ENCODE measurements at regions not wholly inside any gene's neighbourhood (a gene's known extent, or its start where the extent isn't known, plus 50 kb on each side); places are given as distances from the start of the nearest gene placed in this dataset.

DNA sequence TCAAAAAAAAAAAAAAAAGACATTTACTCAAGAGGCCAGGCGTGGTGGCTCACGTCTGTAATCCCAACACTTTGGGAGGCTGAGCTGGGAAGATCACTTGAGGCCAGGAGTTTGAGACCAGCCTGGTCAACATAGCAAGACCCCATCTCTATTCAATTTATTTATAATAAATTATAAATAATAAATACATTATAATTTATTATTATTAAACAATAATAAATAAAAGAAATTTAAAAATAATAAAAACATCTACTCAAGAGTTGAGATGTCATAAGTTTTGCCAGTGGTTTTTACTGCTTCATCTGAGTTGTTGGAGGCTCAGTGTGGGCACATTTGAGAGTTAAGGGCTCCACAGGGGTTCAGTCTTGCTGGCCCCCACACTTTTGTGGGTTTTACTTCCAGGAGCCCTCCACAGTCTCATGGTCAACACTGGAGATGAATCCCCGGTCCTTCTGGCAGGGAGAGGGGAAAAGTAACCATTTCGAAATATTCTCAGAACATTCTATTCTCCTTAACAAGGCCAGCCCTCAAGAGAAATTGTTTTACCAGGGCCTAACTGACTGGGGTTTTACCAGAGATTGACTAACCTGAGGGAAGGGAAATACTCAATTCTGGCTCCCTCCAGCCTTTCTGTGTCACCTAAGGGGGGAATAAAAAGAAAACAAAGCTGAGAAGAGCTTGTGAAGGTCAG lies 51.6 kb upstream of the NCOA1 start:
- TF ChIP-seq EZH2 (IDR thresholded peaks at IDR 0.05) (no peak), ELF1 (IDR thresholded peaks at IDR 0.05; ENCODE audit: borderline replicate concordance, low read depth) (no peak), ZFX (IDR thresholded peaks at IDR 0.05) (no peak), SP1 (IDR thresholded peaks at IDR 0.05; ENCODE audit: low read depth) (no peak), TCF7L2 (IDR thresholded peaks at IDR 0.05; ENCODE audit: borderline replicate concordance, extremely low read depth, insufficient read depth, insufficient read length) (no peak), POLR2AphosphoS5 (IDR thresholded peaks at IDR 0.05; ENCODE audit: low read depth, low read length) (no peak), EZH2phosphoT487 (IDR thresholded peaks at IDR 0.05; ENCODE audit: borderline replicate concordance) (no peak), POLR2A (IDR thresholded peaks at IDR 0.05; ENCODE audit: borderline replicate concordance, extremely low read depth, insufficient read depth, insufficient read length) (no peak)
- TF ChIP-seq, protein P1, sequence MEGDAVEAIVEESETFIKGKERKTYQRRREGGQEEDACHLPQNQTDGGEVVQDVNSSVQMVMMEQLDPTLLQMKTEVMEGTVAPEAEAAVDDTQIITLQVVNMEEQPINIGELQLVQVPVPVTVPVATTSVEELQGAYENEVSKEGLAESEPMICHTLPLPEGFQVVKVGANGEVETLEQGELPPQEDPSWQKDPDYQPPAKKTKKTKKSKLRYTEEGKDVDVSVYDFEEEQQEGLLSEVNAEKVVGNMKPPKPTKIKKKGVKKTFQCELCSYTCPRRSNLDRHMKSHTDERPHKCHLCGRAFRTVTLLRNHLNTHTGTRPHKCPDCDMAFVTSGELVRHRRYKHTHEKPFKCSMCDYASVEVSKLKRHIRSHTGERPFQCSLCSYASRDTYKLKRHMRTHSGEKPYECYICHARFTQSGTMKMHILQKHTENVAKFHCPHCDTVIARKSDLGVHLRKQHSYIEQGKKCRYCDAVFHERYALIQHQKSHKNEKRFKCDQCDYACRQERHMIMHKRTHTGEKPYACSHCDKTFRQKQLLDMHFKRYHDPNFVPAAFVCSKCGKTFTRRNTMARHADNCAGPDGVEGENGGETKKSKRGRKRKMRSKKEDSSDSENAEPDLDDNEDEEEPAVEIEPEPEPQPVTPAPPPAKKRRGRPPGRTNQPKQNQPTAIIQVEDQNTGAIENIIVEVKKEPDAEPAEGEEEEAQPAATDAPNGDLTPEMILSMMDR (IDR thresholded peaks at IDR 0.05 in 2 of 3, conservative IDR thresholded peaks at IDR 0.05 in 1 of 3; ENCODE audit: borderline replicate concordance in 1 of 3, insufficient read depth in 1 of 3, low read depth in 2 of 3, low read length in 2 of 3), result no peak
- TF ChIP-seq, protein P2, sequence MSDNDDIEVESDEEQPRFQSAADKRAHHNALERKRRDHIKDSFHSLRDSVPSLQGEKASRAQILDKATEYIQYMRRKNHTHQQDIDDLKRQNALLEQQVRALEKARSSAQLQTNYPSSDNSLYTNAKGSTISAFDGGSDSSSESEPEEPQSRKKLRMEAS (IDR thresholded peaks at IDR 0.05), result no peak
